Activated effector memory CD4-positive, alpha-beta T cell treated with anti-CD3 and anti-CD28 coated beads, Interleukin-2, amount 50 U/mL, for 16 hours (primary cell): ENCODE measurements at regions not wholly inside any gene's neighbourhood (a gene's known extent, or its start where the extent isn't known, plus 50 kb on each side); places are given as distances from the start of the nearest gene placed in this dataset.
"Not testable (repeated sequence)": the region's sequence is repeated elsewhere in the genome, so short reads cannot be mapped to it uniquely, and the experiment has no call there.

ENCODE experiments used
- DNase-seq: peaks from one replicate; pipeline ENCODE4 v3.0.0-alpha.2; 2020

- no peak for DNase-seq
Observed at GRCh38 chr4:130026185-130026584, 930.2 kb downstream of the C4orf33 start.

- no peak for DNase-seq
Observed at GRCh38 chr4:130027973-130028372, 932.0 kb downstream of the C4orf33 start.

GRCh38 chr4:130028552-130028951 lies 932.6 kb downstream of the C4orf33 start:
- DNase-seq = no peak

GRCh38 chr4:130029442-130029841 lies 933.5 kb downstream of the C4orf33 start:
- DNase-seq = no peak

GRCh38 chr4:130031858-130032257 lies 935.9 kb downstream of the C4orf33 start:
- DNase-seq = no peak

GRCh38 chr4:130033657-130034056 lies 937.7 kb downstream of the C4orf33 start:
- DNase-seq = not testable (repeated sequence)

- no peak for DNase-seq
Observed at GRCh38 chr4:130034876-130035275, 938.9 kb downstream of the C4orf33 start.

- DNase-seq = no peak
Observed at GRCh38 chr4:130035391-130035790, 939.4 kb downstream of the C4orf33 start.

- not testable (repeated sequence) for DNase-seq
Observed at GRCh38 chr4:130037866-130038265, 941.9 kb downstream of the C4orf33 start.

- not testable (repeated sequence) for DNase-seq
Observed at GRCh38 chr4:130038540-130038939, 942.6 kb downstream of the C4orf33 start.

GRCh38 chr4:130043732-130044160 lies 947.8 kb downstream of the C4orf33 start:
- no peak for DNase-seq

GRCh38 chr4:130044788-130045531 lies 949.0 kb downstream of the C4orf33 start:
- DNase-seq = no peak

GRCh38 chr4:130053723-130054122 lies 957.8 kb downstream of the C4orf33 start:
- DNase-seq = no peak

GRCh38 chr4:130054908-130055307 lies 959.0 kb downstream of the C4orf33 start:
- no peak for DNase-seq

- no peak for DNase-seq
Observed at GRCh38 chr4:130056286-130056685, 960.3 kb downstream of the C4orf33 start.

- DNase-seq = no peak
Observed at GRCh38 chr4:130064471-130064870, 968.5 kb downstream of the C4orf33 start.

- no peak for DNase-seq
Observed at GRCh38 chr4:130067419-130067818, 971.5 kb downstream of the C4orf33 start.

GRCh38 chr4:130068072-130068471 lies 972.1 kb downstream of the C4orf33 start:
- no peak for DNase-seq

GRCh38 chr4:130071746-130072145 lies 975.8 kb downstream of the C4orf33 start:
- DNase-seq = no peak

GRCh38 chr4:130073145-130073790 lies 977.3 kb downstream of the C4orf33 start:
- DNase-seq = no peak

GRCh38 chr4:130074096-130074495 lies 978.1 kb downstream of the C4orf33 start:
- no peak for DNase-seq

GRCh38 chr4:130077275-130077674 lies 981.3 kb downstream of the C4orf33 start:
- no peak for DNase-seq

GRCh38 chr4:130079027-130079426 lies 983.1 kb downstream of the C4orf33 start:
- not testable (repeated sequence) for DNase-seq

- no peak for DNase-seq
Observed at GRCh38 chr4:130080872-130081451, 985.0 kb downstream of the C4orf33 start.
